ENCODE measurements at regions not wholly inside any gene's neighbourhood (a gene's known extent, or its start where the extent isn't known, plus 50 kb on each side); places are given as distances from the start of the nearest gene placed in this dataset.

GRCh38 chr12:4031703-4032291 lies 158.6 kb upstream of the PARP11 start:
- Histone ChIP-seq H3K79me2 (ENCODE audit: insufficient read depth, low read length) (no peaks in the 10 kb centered on the region), H3K9ac (ENCODE audit: low read length) (no peak overlapping the region), H3K27me3 (ENCODE audit: insufficient read depth, low read length) (no peaks in the 10 kb centered on the region), H3K4me2 (ENCODE audit: low read length) (no peak overlapping the region), H3K9me2 (ENCODE audit: low read depth, low read length) (no peaks in the 10 kb centered on the region), H2AFZ (ENCODE audit: low read length) (no peak overlapping the region), H3K27ac (ENCODE audit: low read depth, low read length, poor library complexity, severe bottlenecking) (no peak overlapping the region), H3K9me3 (ENCODE audit: low read length) (no peaks in the 10 kb centered on the region), H3F3A (ENCODE audit: insufficient read depth, low read length) (no peaks in the 10 kb centered on the region), H3K4me1 (ENCODE audit: insufficient read depth, low read length, severe bottlenecking) (no peaks in the 10 kb centered on the region), H3K4me3 (ENCODE audit: low read depth, low read length, poor library complexity, severe bottlenecking) (no peak overlapping the region), H4K20me1 (ENCODE audit: insufficient read depth, low read length) (no peaks in the 10 kb centered on the region), H3K36me3 (ENCODE audit: insufficient read depth, low read length) (no peaks in the 10 kb centered on the region)
- TF ChIP-seq EZH2 (IDR thresholded peaks at IDR 0.05; ENCODE audit: borderline replicate concordance, low read length) (no peak), CTCF (IDR thresholded peaks at IDR 0.05; ENCODE audit: low read length) (no peak)

GRCh38 chr12:4030929-4031702 lies 157.9 kb upstream of the PARP11 start:
- Histone ChIP-seq H3K4me2 (ENCODE audit: low read length) (no peak overlapping the region), H3K27ac (ENCODE audit: low read depth, low read length, poor library complexity, severe bottlenecking) (no peak overlapping the region), H3K9me2 (ENCODE audit: low read depth, low read length) (no peaks in the 10 kb centered on the region), H4K20me1 (ENCODE audit: insufficient read depth, low read length) (no peaks in the 10 kb centered on the region), H3K4me3 (ENCODE audit: low read depth, low read length, poor library complexity, severe bottlenecking) (no peak overlapping the region), H3K27me3 (ENCODE audit: insufficient read depth, low read length) (no peaks in the 10 kb centered on the region), H3K4me1 (ENCODE audit: insufficient read depth, low read length, severe bottlenecking) (no peaks in the 10 kb centered on the region), H3F3A (ENCODE audit: insufficient read depth, low read length) (no peaks in the 10 kb centered on the region), H2AFZ (ENCODE audit: low read length) (no peak overlapping the region), H3K9me3 (ENCODE audit: low read length) (no peaks in the 10 kb centered on the region), H3K79me2 (ENCODE audit: insufficient read depth, low read length) (no peaks in the 10 kb centered on the region), H3K36me3 (ENCODE audit: insufficient read depth, low read length) (no peaks in the 10 kb centered on the region), H3K9ac (ENCODE audit: low read length) (no peak overlapping the region)
- TF ChIP-seq EZH2 (IDR thresholded peaks at IDR 0.05; ENCODE audit: borderline replicate concordance, low read length) (no peak), CTCF (IDR thresholded peaks at IDR 0.05; ENCODE audit: low read length) (no peak)

- Histone ChIP-seq H4K20me1 (ENCODE audit: insufficient read depth, low read length) (no peaks in the 10 kb centered on the region), H3K27me3 (ENCODE audit: insufficient read depth, low read length) (no peaks in the 10 kb centered on the region), H3K4me1 (ENCODE audit: insufficient read depth, low read length, severe bottlenecking) (no peaks in the 10 kb centered on the region), H3K4me3 (ENCODE audit: low read depth, low read length, poor library complexity, severe bottlenecking) (no peak overlapping the region), H3K4me2 (ENCODE audit: low read length) (no peak overlapping the region), H3K27ac (ENCODE audit: low read depth, low read length, poor library complexity, severe bottlenecking) (no peak overlapping the region), H3K9me3 (ENCODE audit: low read length) (no peaks in the 10 kb centered on the region), H3F3A (ENCODE audit: insufficient read depth, low read length) (no peaks in the 10 kb centered on the region), H3K9me2 (ENCODE audit: low read depth, low read length) (no peaks in the 10 kb centered on the region), H3K9ac (ENCODE audit: low read length) (no peak overlapping the region), H3K79me2 (ENCODE audit: insufficient read depth, low read length) (no peaks in the 10 kb centered on the region), H3K36me3 (ENCODE audit: insufficient read depth, low read length) (no peaks in the 10 kb centered on the region), H2AFZ (ENCODE audit: low read length) (no peak overlapping the region)
- no peak for TF ChIP-seq EZH2 (IDR thresholded peaks at IDR 0.05; ENCODE audit: borderline replicate concordance, low read length)
- TF ChIP-seq CTCF (IDR thresholded peaks at IDR 0.05; ENCODE audit: low read length) = no peak
Observed at GRCh38 chr12:4027412-4027811, 154.2 kb upstream of the PARP11 start.

All from OCI-LY1 (cell line).